ENCODE measurements at regions not wholly inside any gene's neighbourhood (a gene's known extent, or its start where the extent isn't known, plus 50 kb on each side); places are given as distances from the start of the nearest gene placed in this dataset.

DNA sequence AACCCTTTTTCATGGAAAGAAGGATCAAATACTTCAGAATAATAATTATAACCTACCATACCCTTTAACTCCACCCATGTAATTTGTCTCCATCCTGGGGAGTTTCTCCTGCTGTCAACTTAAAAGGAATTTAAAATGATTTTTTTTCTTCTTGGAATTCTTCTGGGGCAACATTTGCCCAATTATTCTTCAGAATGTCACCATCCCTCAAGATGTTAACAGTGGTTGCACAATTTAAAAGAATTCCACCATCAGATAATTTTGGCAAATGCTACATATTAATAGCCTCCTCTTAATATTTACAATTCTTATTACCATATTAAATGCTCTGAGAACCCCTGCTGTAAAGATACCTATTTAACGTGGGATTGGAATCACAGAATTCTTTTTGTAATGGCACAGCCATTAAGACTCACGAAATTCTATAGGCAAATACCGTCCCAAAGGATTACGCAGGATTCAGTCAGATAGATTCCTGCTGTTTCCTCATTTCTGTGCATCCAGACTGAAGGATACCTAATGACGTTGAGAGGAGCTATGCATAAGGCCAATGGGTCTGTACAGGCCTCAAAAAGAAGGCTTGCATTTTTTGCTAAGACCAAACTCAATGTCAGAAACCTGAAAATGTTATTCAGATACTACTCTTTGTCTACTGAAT is 177.5 kb downstream of the DAD1 start:
- TF ChIP-seq CTCF (IDR thresholded peaks at IDR 0.05; ENCODE audit: insufficient read depth, low read length): no peak
- no peak for TF ChIP-seq POLR2AphosphoS5 (IDR thresholded peaks at IDR 0.05; ENCODE audit: low read depth)
- TF ChIP-seq, protein P1, sequence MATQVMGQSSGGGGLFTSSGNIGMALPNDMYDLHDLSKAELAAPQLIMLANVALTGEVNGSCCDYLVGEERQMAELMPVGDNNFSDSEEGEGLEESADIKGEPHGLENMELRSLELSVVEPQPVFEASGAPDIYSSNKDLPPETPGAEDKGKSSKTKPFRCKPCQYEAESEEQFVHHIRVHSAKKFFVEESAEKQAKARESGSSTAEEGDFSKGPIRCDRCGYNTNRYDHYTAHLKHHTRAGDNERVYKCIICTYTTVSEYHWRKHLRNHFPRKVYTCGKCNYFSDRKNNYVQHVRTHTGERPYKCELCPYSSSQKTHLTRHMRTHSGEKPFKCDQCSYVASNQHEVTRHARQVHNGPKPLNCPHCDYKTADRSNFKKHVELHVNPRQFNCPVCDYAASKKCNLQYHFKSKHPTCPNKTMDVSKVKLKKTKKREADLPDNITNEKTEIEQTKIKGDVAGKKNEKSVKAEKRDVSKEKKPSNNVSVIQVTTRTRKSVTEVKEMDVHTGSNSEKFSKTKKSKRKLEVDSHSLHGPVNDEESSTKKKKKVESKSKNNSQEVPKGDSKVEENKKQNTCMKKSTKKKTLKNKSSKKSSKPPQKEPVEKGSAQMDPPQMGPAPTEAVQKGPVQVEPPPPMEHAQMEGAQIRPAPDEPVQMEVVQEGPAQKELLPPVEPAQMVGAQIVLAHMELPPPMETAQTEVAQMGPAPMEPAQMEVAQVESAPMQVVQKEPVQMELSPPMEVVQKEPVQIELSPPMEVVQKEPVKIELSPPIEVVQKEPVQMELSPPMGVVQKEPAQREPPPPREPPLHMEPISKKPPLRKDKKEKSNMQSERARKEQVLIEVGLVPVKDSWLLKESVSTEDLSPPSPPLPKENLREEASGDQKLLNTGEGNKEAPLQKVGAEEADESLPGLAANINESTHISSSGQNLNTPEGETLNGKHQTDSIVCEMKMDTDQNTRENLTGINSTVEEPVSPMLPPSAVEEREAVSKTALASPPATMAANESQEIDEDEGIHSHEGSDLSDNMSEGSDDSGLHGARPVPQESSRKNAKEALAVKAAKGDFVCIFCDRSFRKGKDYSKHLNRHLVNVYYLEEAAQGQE (IDR thresholded peaks at IDR 0.05; ENCODE audit: insufficient replicate concordance, low read depth): no peak
